HepG2 (cell line): ENCODE measurements at regions not wholly inside any gene's neighbourhood (a gene's known extent, or its start where the extent isn't known, plus 50 kb on each side); places are given as distances from the start of the nearest gene placed in this dataset.

Source experiments
- ATAC-seq: fragments of 200-7000 bp; cut with Tn5 transposase; 3 replicates; pipeline ENCODE4 v1.9.1; 2020; ENCODE audit warnings: mild to moderate bottlenecking, moderate library complexity
- BruUV-seq: library from RNA; stranded (reverse); fragments of 400-500 nt; replicated peaks from 2 replicates; lab custom pipeline; 2021; lab: Mats Ljungman, UMichigan
- CTCF ChIA-PET: fragments of 300-600 bp; formaldehyde crosslinking; extraction: SDS; loops from one replicate; lab custom pipeline; 2021; ENCODE audit warnings: low total read pairs, inconsistent platforms, low intra/inter-chr PET ratio; lab: Yijun Ruan, JAX
- POLR2A ChIA-PET: fragments of 350-600 bp; sonication (Branson Sonifier 250); formaldehyde crosslinking; loops from one replicate; lab custom pipeline; 2020; ENCODE audit warnings: antibody characterized with exemption, inconsistent platforms; lab: Yijun Ruan, JAX
- DNase-seq: peaks from one replicate; pipeline ENCODE4 v3.0.0-alpha.2; 2015; ENCODE audit warnings: low spot score
- FAIRE-seq: peaks from 3 replicates; lab custom pipeline; 2011; peaks lifted over from hg19 to GRCh38; lab: Jason Lieb, UNC
- H2AFZ ChIP-seq: one replicate; pipeline ENCODE4 v1.6.1; 2011; ENCODE audit warnings: low read length, inconsistent platforms
- H3K27ac ChIP-seq: fragments of 300-600 bp; 3 replicates; pipeline ENCODE4 v1.8.0; 2011; ENCODE audit warnings: mixed run types, mild to moderate bottlenecking, mixed read lengths, low read length, inconsistent platforms; ENCODE audit not compliant: insufficient read depth; ENCODE audit errors: extremely low read length
- H3K27me3 ChIP-seq, 2 experiments: fragments of 200-600 bp in 1 of 2; 2 replicates in 1 of 2; 3 replicates in 1 of 2; pipeline versions ENCODE4 v1.6.0 to v1.8.0; 2011; ENCODE audit warnings: low read length in 2 of 2, mild to moderate bottlenecking in 2 of 2, moderate library complexity in 2 of 2, inconsistent platforms in 1 of 2; ENCODE audit not compliant: insufficient read depth in 2 of 2, control insufficient read depth in 1 of 2
- H3K36me3 ChIP-seq, 2 experiments: fragments of 200-600 bp in 1 of 2; replicated peaks in 1 of 2; 2 replicates in 1 of 2; 3 replicates in 1 of 2; pipeline versions ENCODE4 v1.5.1 to v1.8.0; 2011; ENCODE audit warnings: low read length in 2 of 2, inconsistent platforms in 1 of 2; ENCODE audit not compliant: insufficient read depth in 2 of 2, control insufficient read depth in 1 of 2
- H3K4me1 ChIP-seq: 2 replicates; pipeline ENCODE4 v1.5.1; 2012; ENCODE audit warnings: low read length, inconsistent platforms; ENCODE audit not compliant: insufficient read depth
- H3K4me2 ChIP-seq: 2 replicates; pipeline ENCODE4 v1.6.0; 2011; ENCODE audit warnings: low read depth, low read length, inconsistent platforms
- H3K4me3 ChIP-seq, 3 experiments: fragments of 200-600 bp in 1 of 3; sonication (generic), shearing (Covaris generic) in 1 of 3; replicated peaks in 1 of 3; 2 replicates each; pipeline ENCODE4 v1.5.1; 2011 to 2016; ENCODE audit warnings: low read length in 3 of 3, inconsistent platforms in 2 of 3, low read depth in 2 of 3, mild to moderate bottlenecking in 2 of 3, control low read depth in 1 of 3, mixed read lengths in 1 of 3; ENCODE audit not compliant: insufficient read depth in 1 of 3
- H3K79me2 ChIP-seq: one replicate; pipeline ENCODE4 v1.6.1; 2011; ENCODE audit warnings: low read length, inconsistent platforms; ENCODE audit not compliant: insufficient read depth
- H3K9ac ChIP-seq: 2 replicates; pipeline ENCODE4 v1.6.0; 2011; ENCODE audit warnings: mild to moderate bottlenecking, low read depth, low read length, inconsistent platforms; ENCODE audit not compliant: insufficient read depth
- H3K9me3 ChIP-seq: 2 replicates; pipeline ENCODE4 v1.5.1; 2012; ENCODE audit warnings: mild to moderate bottlenecking, low read length
- H4K20me1 ChIP-seq: 2 replicates; pipeline ENCODE4 v1.6.0; 2011; ENCODE audit warnings: inconsistent platforms, mild to moderate bottlenecking, low read length, moderate library complexity; ENCODE audit not compliant: insufficient read depth
- ARHGAP35 ChIP-seq: sonication (generic); formaldehyde crosslinking; IDR thresholded peaks from 2 replicates; pipeline ENCODE4 v1.9.0; 2022; ENCODE audit warnings: mild to moderate bottlenecking, inconsistent platforms, moderate library complexity, missing genetic modification reagents, borderline replicate concordance
- EP300 ChIP-seq, 3 experiments: sonication (generic) in 1 of 3; formaldehyde crosslinking in 1 of 3; IDR thresholded peaks; 2 replicates each; pipeline versions ENCODE4 v1.5.1 to v1.6.1; 2011 to 2020; ENCODE audit warnings: low read depth in 2 of 3, low read length in 2 of 3, borderline replicate concordance in 1 of 3, improper control_type of control experiment in 1 of 3, mild to moderate bottlenecking in 1 of 3, missing genetic modification reagents in 1 of 3, moderate library complexity in 1 of 3
- FLYWCH1 ChIP-seq: sonication (generic); formaldehyde crosslinking; IDR thresholded peaks from 2 replicates; pipeline ENCODE4 v1.8.1; 2023; ENCODE audit warnings: mild to moderate bottlenecking, missing genetic modification reagents
- RBM22 ChIP-seq: fragments of 200-400 bp; formaldehyde crosslinking; optimal IDR thresholded peaks from 2 replicates; pipeline ENCODE3; 2017; ENCODE audit warnings: mild to moderate bottlenecking, low read length, moderate library complexity
- ZIK1 ChIP-seq: sonication (generic); formaldehyde crosslinking; IDR thresholded peaks from 2 replicates; pipeline ENCODE4 v1.5.0; 2020; ENCODE audit warnings: mild to moderate bottlenecking, low read depth, missing genetic modification reagents, borderline replicate concordance
- ZNF12 ChIP-seq: sonication (generic); formaldehyde crosslinking; IDR thresholded peaks from 2 replicates; pipeline ENCODE4 v1.5.0; 2020; ENCODE audit warnings: missing genetic modification reagents
- ZNF446 ChIP-seq: sonication (generic); formaldehyde crosslinking; IDR thresholded peaks from 2 replicates; pipeline ENCODE4 v1.5.0; 2020; ENCODE audit warnings: mild to moderate bottlenecking, missing genetic modification reagents
- WGBS: methylation state at CpG from one replicate; pipeline ENCODE4 v1.1.6; 2017; ENCODE audit warnings: low lambda C conversion rate; 5-methylcytosine and 5-hydroxymethylcytosine counted together
- in situ Hi-C: cut with HindIII; loops from 2 replicates; pipeline ENCODE4 v1.10.0; 2017; ENCODE audit warnings: low pct_unique_long_range_greater_than_20kb; ENCODE audit not compliant: extremely low pct_ligation_motif_present
- intact Hi-C: fragments of 100-400 bp; cut with micrococcal nuclease; formaldehyde crosslinking; loops from one replicate; pipeline ENCODE4 v1.10.0; 2022; ENCODE audit not compliant: unreplicated experiment
- TF ChIP-seq, protein P1 (sequence below): sonication (generic); formaldehyde crosslinking; IDR thresholded peaks from 2 replicates; pipeline ENCODE4 v1.5.0; 2020; ENCODE audit warnings: mild to moderate bottlenecking, missing genetic modification reagents, moderate library complexity
- TF ChIP-seq, protein P2 (sequence below): sonication (generic); formaldehyde crosslinking; IDR thresholded peaks from 2 replicates; pipeline ENCODE4 v1.8.1; 2023; ENCODE audit warnings: missing genetic modification reagents, inconsistent platforms, borderline replicate concordance
- TF ChIP-seq, protein P3 (sequence below): sonication (generic); formaldehyde crosslinking; IDR thresholded peaks from 2 replicates; pipeline ENCODE4; 2020; ENCODE audit warnings: missing genetic modification reagents, mild to moderate bottlenecking, borderline replicate concordance

DNA sequence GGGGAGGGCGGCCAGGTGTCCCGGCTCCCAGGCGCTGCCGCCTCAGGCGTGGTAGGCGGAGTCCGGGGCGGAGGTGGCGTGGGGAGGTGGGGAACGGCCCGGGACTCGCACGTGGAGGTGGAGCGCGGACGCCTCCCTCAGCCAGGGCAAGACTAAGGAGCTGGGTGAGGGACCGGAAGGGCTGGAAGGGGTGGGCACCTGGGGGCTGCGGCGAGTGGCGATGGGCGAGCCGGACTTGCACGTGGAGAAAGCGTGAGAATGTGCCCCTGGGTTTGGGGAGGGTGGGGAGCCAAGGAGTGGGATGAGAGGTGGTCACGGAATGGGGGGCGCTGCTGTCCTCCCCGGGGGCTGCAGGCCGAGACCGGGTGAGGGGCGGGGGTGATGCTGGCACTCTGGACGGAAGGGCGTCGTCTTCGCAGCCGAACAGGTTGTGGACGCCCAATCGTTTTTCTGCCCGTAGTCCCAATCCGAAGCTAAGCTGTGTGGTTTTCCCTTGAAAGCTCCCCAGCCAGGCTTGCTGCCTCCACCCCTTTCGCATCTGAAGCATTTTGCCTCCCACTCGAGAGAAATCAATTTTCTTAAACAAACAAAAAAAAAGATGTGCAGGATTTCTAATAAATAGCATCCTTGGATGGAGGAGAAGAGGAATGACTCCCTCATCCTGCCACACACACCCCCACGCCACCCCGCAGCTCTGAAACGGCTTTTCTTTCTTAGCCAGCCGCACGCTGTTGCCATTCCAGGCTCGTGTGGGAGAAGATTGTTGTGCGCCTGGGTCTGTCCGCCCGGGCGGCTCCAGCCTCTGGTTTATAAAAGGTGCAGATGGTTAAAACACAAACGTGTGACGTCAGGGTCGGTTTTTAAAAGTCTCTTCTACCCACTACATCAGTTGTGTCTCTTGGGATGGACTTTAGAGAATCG, 62.5 kb upstream of the ANKRD28 start (continued):
- TF ChIP-seq, protein P1, sequence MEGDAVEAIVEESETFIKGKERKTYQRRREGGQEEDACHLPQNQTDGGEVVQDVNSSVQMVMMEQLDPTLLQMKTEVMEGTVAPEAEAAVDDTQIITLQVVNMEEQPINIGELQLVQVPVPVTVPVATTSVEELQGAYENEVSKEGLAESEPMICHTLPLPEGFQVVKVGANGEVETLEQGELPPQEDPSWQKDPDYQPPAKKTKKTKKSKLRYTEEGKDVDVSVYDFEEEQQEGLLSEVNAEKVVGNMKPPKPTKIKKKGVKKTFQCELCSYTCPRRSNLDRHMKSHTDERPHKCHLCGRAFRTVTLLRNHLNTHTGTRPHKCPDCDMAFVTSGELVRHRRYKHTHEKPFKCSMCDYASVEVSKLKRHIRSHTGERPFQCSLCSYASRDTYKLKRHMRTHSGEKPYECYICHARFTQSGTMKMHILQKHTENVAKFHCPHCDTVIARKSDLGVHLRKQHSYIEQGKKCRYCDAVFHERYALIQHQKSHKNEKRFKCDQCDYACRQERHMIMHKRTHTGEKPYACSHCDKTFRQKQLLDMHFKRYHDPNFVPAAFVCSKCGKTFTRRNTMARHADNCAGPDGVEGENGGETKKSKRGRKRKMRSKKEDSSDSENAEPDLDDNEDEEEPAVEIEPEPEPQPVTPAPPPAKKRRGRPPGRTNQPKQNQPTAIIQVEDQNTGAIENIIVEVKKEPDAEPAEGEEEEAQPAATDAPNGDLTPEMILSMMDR (CRISPR knock-in tag): peak; percentile 50
- TF ChIP-seq, protein P2, sequence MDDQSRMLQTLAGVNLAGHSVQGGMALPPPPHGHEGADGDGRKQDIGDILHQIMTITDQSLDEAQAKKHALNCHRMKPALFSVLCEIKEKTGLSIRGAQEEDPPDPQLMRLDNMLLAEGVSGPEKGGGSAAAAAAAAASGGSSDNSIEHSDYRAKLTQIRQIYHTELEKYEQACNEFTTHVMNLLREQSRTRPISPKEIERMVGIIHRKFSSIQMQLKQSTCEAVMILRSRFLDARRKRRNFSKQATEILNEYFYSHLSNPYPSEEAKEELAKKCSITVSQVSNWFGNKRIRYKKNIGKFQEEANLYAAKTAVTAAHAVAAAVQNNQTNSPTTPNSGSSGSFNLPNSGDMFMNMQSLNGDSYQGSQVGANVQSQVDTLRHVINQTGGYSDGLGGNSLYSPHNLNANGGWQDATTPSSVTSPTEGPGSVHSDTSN (CRISPR knock-in tag): no peak

DNA sequence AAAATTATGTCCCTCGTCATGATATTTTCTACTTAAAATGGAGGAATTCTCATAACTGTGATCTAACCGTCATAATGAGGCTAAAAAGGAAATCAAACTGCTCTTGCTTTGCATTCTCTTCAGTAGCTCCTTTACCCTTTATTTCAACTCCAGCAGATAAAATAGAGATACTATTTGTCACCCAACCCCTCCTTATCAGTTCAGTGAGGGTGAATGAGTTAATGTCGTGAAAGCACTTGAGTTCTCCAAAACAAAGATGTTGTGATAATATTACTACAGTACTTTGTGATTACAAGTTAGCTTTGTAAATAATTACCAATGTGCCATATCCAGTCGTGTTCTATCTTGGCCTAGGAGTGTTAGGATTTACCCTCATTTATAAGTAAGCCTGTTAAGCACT, 63.4 kb upstream of the ANKRD28 start:
- Histone ChIP-seq H3K4me2 (peak overlapping the region; percentile 83), H3K27ac (no peak overlapping the region), H3K4me1 (peaks cover 35% of the 10 kb centered on the region), H3K79me2 (peaks cover 26% of the 10 kb centered on the region), H4K20me1 (peaks cover 25% of the 10 kb centered on the region), H3K9me3 (no peaks in the 10 kb centered on the region), H2AFZ (no peak overlapping the region), H3K4me3 (no peak overlapping the region; a peak in 1 of 6 replicates), H3K9ac (no peak overlapping the region), H3K36me3 (no peaks in the 10 kb centered on the region), H3K27me3 (no peaks in the 10 kb centered on the region)
- ChIA-PET CTCF (no interaction called here), POLR2A (no interaction called here)
- no peak for ATAC-seq
- TF ChIP-seq, protein P3, sequence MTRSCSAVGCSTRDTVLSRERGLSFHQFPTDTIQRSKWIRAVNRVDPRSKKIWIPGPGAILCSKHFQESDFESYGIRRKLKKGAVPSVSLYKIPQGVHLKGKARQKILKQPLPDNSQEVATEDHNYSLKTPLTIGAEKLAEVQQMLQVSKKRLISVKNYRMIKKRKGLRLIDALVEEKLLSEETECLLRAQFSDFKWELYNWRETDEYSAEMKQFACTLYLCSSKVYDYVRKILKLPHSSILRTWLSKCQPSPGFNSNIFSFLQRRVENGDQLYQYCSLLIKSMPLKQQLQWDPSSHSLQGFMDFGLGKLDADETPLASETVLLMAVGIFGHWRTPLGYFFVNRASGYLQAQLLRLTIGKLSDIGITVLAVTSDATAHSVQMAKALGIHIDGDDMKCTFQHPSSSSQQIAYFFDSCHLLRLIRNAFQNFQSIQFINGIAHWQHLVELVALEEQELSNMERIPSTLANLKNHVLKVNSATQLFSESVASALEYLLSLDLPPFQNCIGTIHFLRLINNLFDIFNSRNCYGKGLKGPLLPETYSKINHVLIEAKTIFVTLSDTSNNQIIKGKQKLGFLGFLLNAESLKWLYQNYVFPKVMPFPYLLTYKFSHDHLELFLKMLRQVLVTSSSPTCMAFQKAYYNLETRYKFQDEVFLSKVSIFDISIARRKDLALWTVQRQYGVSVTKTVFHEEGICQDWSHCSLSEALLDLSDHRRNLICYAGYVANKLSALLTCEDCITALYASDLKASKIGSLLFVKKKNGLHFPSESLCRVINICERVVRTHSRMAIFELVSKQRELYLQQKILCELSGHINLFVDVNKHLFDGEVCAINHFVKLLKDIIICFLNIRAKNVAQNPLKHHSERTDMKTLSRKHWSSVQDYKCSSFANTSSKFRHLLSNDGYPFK (CRISPR knock-in tag): no peak
- TF ChIP-seq RBM22: no peak
- TF ChIP-seq FLYWCH1 (CRISPR knock-in tag): no peak
- no peak for TF ChIP-seq ARHGAP35 (CRISPR knock-in tag)
- TF ChIP-seq ZNF446 (CRISPR knock-in tag): no peak
- TF ChIP-seq EP300 (IDR thresholded peaks at IDR 0.05; ENCODE audit: low read depth in 2 of 2, low read length in 2 of 2): no peak
- TF ChIP-seq EP300 (CRISPR knock-in tag; IDR thresholded peaks at IDR 0.05; ENCODE audit: borderline replicate concordance): no peak
- TF ChIP-seq ZIK1 (CRISPR knock-in tag): no peak
- TF ChIP-seq ZNF12: no peak
- no peak for DNase-seq
- TSS peak; percentile 50 for BruUV-seq
- FAIRE-seq: no peak
- intact Hi-C loops: loop anchor here (10.0 kb wide), 1 partner anchor 256 kb away; the partner anchor contains the start of genes BTD and HACL1
- in situ Hi-C loops: no loop called here
- WGBS: 75% methylated on average over 4 of the region's 4 CpGs
